OCI-LY3 (cell line): ENCODE measurements at regions not wholly inside any gene's neighbourhood (a gene's known extent, or its start where the extent isn't known, plus 50 kb on each side); places are given as distances from the start of the nearest gene placed in this dataset.

Source experiments
- EZH2phosphoT487 ChIP-seq: fragments of 200-600 bp; shearing (Covaris generic); IDR thresholded peaks from 2 replicates; pipeline ENCODE4 v1.6.1; 2018; ENCODE audit warnings: antibody characterized with exemption, mixed run types, low read depth
- TF ChIP-seq, protein P1 (sequence below): fragments of 200-600, 300-600 bp; sonication (generic); IDR thresholded peaks from 2 replicates; pipeline ENCODE4 v1.5.1; 2014; ENCODE audit warnings: antibody characterized with exemption, low read length, low read depth

DNA sequence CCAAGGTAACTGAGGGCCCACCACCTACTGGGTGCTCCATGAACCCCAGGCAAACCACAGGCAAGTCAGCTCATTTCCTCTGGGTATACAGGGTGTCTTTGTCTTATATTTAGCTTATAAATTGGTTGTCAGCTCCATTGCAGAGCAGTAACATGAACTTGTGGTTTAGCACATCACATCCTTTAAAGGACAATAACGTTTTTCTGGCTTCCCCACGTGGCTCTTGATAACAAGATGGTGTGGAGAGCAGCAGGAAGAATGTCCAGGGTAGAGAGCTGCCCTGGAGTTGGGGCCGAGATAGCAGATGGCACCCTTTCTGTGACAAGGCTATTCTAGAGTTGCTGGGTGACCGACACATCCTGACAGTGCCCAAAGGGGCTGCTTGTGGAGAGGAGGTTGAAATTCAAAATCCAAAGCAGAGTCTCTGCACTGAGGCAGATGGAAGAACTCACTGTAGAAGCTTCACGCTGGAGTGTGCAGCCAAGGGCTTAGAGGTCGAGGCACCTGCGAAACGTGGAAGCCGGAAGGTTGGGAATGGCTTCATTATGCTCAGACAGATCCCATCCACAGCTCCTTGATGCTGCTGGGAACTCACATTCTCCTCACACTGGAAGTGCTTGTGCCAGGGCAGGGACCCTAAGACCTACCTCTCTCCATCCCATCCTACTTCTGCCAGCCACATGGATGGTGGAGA lies 133.0 kb upstream of the FRY start:
- TF ChIP-seq, protein P1, sequence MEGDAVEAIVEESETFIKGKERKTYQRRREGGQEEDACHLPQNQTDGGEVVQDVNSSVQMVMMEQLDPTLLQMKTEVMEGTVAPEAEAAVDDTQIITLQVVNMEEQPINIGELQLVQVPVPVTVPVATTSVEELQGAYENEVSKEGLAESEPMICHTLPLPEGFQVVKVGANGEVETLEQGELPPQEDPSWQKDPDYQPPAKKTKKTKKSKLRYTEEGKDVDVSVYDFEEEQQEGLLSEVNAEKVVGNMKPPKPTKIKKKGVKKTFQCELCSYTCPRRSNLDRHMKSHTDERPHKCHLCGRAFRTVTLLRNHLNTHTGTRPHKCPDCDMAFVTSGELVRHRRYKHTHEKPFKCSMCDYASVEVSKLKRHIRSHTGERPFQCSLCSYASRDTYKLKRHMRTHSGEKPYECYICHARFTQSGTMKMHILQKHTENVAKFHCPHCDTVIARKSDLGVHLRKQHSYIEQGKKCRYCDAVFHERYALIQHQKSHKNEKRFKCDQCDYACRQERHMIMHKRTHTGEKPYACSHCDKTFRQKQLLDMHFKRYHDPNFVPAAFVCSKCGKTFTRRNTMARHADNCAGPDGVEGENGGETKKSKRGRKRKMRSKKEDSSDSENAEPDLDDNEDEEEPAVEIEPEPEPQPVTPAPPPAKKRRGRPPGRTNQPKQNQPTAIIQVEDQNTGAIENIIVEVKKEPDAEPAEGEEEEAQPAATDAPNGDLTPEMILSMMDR, result no peak
- TF ChIP-seq EZH2phosphoT487, result no peak
